Erythroblast (primary cell): ENCODE measurements at regions not wholly inside any gene's neighbourhood (a gene's known extent, or its start where the extent isn't known, plus 50 kb on each side); places are given as distances from the start of the nearest gene placed in this dataset.
"Not testable (repeated sequence)": the region's sequence is repeated elsewhere in the genome, so short reads cannot be mapped to it uniquely, and the experiment has no call there.

ENCODE experiments used
- GATA1 ChIP-seq: IDR thresholded peaks from 2 replicates; pipeline ENCODE4 v1.6.1; 2011; ENCODE audit warnings: low read depth, mild to moderate bottlenecking, control low read depth, low read length, moderate library complexity
- POLR2A ChIP-seq: IDR thresholded peaks from 2 replicates; pipeline ENCODE4 v1.6.1; 2011; ENCODE audit warnings: mild to moderate bottlenecking, low read length

- TF ChIP-seq POLR2A, GATA1: not testable (repeated sequence)
Measured at GRCh38 chr10:108600511-108600910, 1322.8 kb downstream of the XPNPEP1 start.
